ENCODE measurements at regions not wholly inside any gene's neighbourhood (a gene's known extent, or its start where the extent isn't known, plus 50 kb on each side); places are given as distances from the start of the nearest gene placed in this dataset.

DNA sequence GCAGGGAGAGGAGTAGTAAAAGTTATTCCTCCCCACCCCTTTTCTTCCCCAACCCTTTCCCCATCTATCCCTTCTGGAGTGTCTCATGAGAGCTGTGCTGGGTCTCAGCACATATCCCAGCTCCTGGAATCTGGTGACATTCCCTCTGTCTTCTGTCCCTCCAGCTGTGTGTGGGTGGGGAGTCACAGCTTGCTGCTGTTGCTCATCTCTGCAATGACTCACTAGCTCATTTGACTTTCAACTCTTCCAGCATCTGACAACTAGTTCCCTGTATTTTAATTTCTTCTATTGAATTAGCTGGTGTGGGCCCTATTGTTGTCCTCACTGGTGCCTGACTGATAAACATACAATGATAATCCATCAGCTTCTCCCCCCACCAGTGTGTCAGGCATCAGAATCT lies 198.9 kb upstream of the AUTS2 start:
- no peak for DNase-seq (ENCODE audit: low spot score in 2 of 2)
- intact Hi-C loops (cut with DNase I): no loop called here
- TF ChIP-seq CTCF (IDR thresholded peaks at IDR 0.05): no peak
- no peak overlapping the region for H3K4me3 ChIP-seq
- H3K27ac ChIP-seq: no peak overlapping the region
- no peaks in the 10 kb centered on the region for H3K9me3 ChIP-seq
- no peaks in the 10 kb centered on the region for H3K36me3 ChIP-seq
- no peaks in the 10 kb centered on the region for H3K27me3 ChIP-seq
- no peaks in the 10 kb centered on the region for H3K4me1 ChIP-seq

DNA sequence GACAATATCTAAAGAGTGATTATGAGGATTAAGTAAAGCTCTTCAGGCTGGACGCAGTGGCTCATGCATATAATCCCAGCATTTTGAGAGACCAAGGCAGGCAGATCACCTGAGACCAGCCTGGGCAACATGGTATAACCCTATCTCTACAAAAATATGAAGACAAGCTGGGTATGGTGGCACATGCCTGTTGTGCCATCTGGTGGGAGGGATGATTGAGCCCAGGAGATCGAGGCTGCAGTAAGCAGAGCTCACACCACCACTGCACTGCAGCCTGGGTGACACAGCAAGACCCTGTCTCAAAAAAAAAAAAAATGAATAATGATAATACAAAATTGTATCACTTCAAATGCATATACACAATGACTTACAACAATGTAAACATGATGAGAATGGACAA lies 195.6 kb upstream of the AUTS2 start:
- intact Hi-C loops (cut with DNase I): no loop called here
- no peaks in the 10 kb centered on the region for H3K9me3 ChIP-seq
- DNase-seq (ENCODE audit: low spot score in 2 of 2): no peak
- H3K4me3 ChIP-seq: no peak overlapping the region
- H3K27me3 ChIP-seq: no peaks in the 10 kb centered on the region
- no peaks in the 10 kb centered on the region for H3K36me3 ChIP-seq
- TF ChIP-seq CTCF (IDR thresholded peaks at IDR 0.05): no peak
- no peak overlapping the region for H3K27ac ChIP-seq
- no peaks in the 10 kb centered on the region for H3K4me1 ChIP-seq

- Histone ChIP-seq H3K9me3 (no peaks in the 10 kb centered on the region), H3K27ac (no peak overlapping the region), H3K4me3 (no peak overlapping the region), H3K4me1 (no peaks in the 10 kb centered on the region), H3K27me3 (no peaks in the 10 kb centered on the region), H3K36me3 (no peaks in the 10 kb centered on the region)
- intact Hi-C loops (cut with DNase I): no loop called here
- no peak for DNase-seq (ENCODE audit: low spot score in 2 of 2)
- no peak for TF ChIP-seq CTCF (IDR thresholded peaks at IDR 0.05)
Observed at GRCh38 chr7:69403169-69403568, 195.1 kb upstream of the AUTS2 start.

DNA sequence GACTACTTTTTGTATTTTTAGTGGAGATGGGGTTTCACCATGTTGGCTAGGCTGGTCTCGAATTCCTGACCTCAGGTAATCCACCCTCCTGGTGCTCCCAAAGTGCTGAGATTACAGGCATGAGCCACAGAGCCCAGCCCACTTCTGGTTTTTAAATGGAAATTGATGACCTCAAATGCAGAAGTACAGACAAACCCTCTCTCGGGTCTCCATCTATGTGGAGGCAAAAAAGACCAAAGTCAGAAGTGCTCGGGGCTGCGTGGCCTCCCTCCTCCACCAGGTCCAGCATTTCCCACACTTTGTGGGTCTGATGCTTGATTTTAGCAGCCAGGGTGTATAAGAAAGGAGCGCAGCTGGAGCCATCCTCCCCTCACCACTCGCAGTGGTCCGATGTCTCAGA lies 187.3 kb upstream of the AUTS2 start:
- TF ChIP-seq CTCF (IDR thresholded peaks at IDR 0.05): no peak
- Histone ChIP-seq H3K36me3 (no peaks in the 10 kb centered on the region), H3K4me3 (no peak overlapping the region), H3K9me3 (no peaks in the 10 kb centered on the region), H3K27me3 (no peaks in the 10 kb centered on the region), H3K4me1 (no peaks in the 10 kb centered on the region), H3K27ac (no peak overlapping the region)
- DNase-seq (ENCODE audit: low spot score in 2 of 2): no peak
- intact Hi-C loops (cut with DNase I): no loop called here

GRCh38 chr7:69411466-69411865 lies 186.8 kb upstream of the AUTS2 start:
- no peak for TF ChIP-seq CTCF (IDR thresholded peaks at IDR 0.05)
- DNase-seq (ENCODE audit: low spot score in 2 of 2): no peak
- Histone ChIP-seq H3K27me3 (no peaks in the 10 kb centered on the region), H3K4me3 (no peak overlapping the region), H3K4me1 (no peaks in the 10 kb centered on the region), H3K36me3 (no peaks in the 10 kb centered on the region), H3K27ac (no peak overlapping the region), H3K9me3 (no peaks in the 10 kb centered on the region)
- intact Hi-C loops (cut with DNase I): no loop called here
